Ishikawa (cell line): ENCODE measurements at regions not wholly inside any gene's neighbourhood (a gene's known extent, or its start where the extent isn't known, plus 50 kb on each side); places are given as distances from the start of the nearest gene placed in this dataset.

Source experiments
- CEBPB ChIP-seq: IDR thresholded peaks from 2 replicates; pipeline ENCODE4 v1.6.1; 2012
- CREB1 ChIP-seq: IDR thresholded peaks from 2 replicates; pipeline ENCODE4 v1.6.1; 2012; ENCODE audit warnings: low read depth
- EGR1 ChIP-seq: IDR thresholded peaks from 2 replicates; pipeline ENCODE4 v1.6.1; 2012
- EP300 ChIP-seq: IDR thresholded peaks from 2 replicates; pipeline ENCODE4 v1.6.1; 2012; ENCODE audit warnings: borderline replicate concordance
- FOXM1 ChIP-seq: IDR thresholded peaks from 2 replicates; pipeline ENCODE4 v1.6.1; 2012; ENCODE audit warnings: low read depth, borderline replicate concordance
- MAX ChIP-seq: IDR thresholded peaks from 2 replicates; pipeline ENCODE4 v1.6.1; 2012
- NFIC ChIP-seq: IDR thresholded peaks from 2 replicates; pipeline ENCODE4 v1.6.1; 2012
- RAD21 ChIP-seq: IDR thresholded peaks from 2 replicates; pipeline ENCODE4 v1.6.1; 2012; ENCODE audit warnings: low read depth
- REST ChIP-seq: IDR thresholded peaks from 2 replicates; pipeline ENCODE4 v1.6.1; 2012; ENCODE audit warnings: low read depth, mild to moderate bottlenecking
- TAF1 ChIP-seq: IDR thresholded peaks from 2 replicates; pipeline ENCODE4 v1.6.1; 2012; ENCODE audit warnings: low read depth, mild to moderate bottlenecking
- TCF12 ChIP-seq: IDR thresholded peaks from 2 replicates; pipeline ENCODE4 v1.6.1; 2012; ENCODE audit warnings: low read depth
- TEAD4 ChIP-seq: IDR thresholded peaks from 2 replicates; pipeline ENCODE4 v1.6.1; 2012
- USF1 ChIP-seq: IDR thresholded peaks from 2 replicates; pipeline ENCODE4 v1.6.1; 2012
- YY1 ChIP-seq: IDR thresholded peaks from 2 replicates; pipeline ENCODE4 v1.6.1; 2012; ENCODE audit warnings: low read depth
- ZBTB7A ChIP-seq: IDR thresholded peaks from 2 replicates; pipeline ENCODE4 v1.6.1; 2012; ENCODE audit warnings: low read depth

- no peak for TF ChIP-seq TEAD4
- no peak for TF ChIP-seq CREB1
- no peak for TF ChIP-seq FOXM1
- no peak for TF ChIP-seq NFIC
- no peak for TF ChIP-seq EGR1
- TF ChIP-seq TAF1, result no peak
- no peak for TF ChIP-seq ZBTB7A
- no peak for TF ChIP-seq EP300
- TF ChIP-seq RAD21, result no peak
- no peak for TF ChIP-seq REST
- no peak for TF ChIP-seq TCF12
- no peak for TF ChIP-seq CEBPB
- no peak for TF ChIP-seq USF1
- no peak for TF ChIP-seq YY1
- TF ChIP-seq MAX, result no peak
These were observed 388.0 kb upstream of the SYT4 start for GRCh38 chr18:43665105-43665788.

GRCh38 chr18:43668866-43669265 is 391.6 kb upstream of the SYT4 start:
- TF ChIP-seq EP300, result no peak
- TF ChIP-seq FOXM1, result no peak
- TF ChIP-seq ZBTB7A, result no peak
- TF ChIP-seq YY1, result no peak
- no peak for TF ChIP-seq USF1
- no peak for TF ChIP-seq REST
- TF ChIP-seq TEAD4, result no peak
- TF ChIP-seq RAD21, result no peak
- no peak for TF ChIP-seq TAF1
- no peak for TF ChIP-seq NFIC
- TF ChIP-seq CEBPB, result no peak
- TF ChIP-seq CREB1, result no peak
- TF ChIP-seq TCF12, result no peak
- no peak for TF ChIP-seq EGR1
- no peak for TF ChIP-seq MAX

GRCh38 chr18:43671431-43671830 is 394.1 kb upstream of the SYT4 start:
- TF ChIP-seq TEAD4, result no peak
- TF ChIP-seq EGR1, result no peak
- TF ChIP-seq RAD21, result no peak
- TF ChIP-seq ZBTB7A, result no peak
- TF ChIP-seq CEBPB, result no peak

GRCh38 chr18:43680096-43680495 is 402.8 kb upstream of the SYT4 start:
- TF ChIP-seq CREB1, result no peak
- TF ChIP-seq EP300, result no peak
- TF ChIP-seq NFIC, result no peak
- no peak for TF ChIP-seq RAD21
- no peak for TF ChIP-seq REST
- no peak for TF ChIP-seq EGR1
- no peak for TF ChIP-seq TEAD4
- TF ChIP-seq FOXM1, result no peak
- no peak for TF ChIP-seq TCF12

- TF ChIP-seq NFIC (no peak), TEAD4 (no peak), RAD21 (no peak), EP300 (no peak), TCF12 (no peak), FOXM1 (no peak), CREB1 (no peak), EGR1 (no peak), TAF1 (no peak), CEBPB (no peak)
These were observed 404.4 kb upstream of the SYT4 start for GRCh38 chr18:43681661-43682060.
